GM19372 (cell line): ENCODE measurements at regions not wholly inside any gene's neighbourhood (a gene's known extent, or its start where the extent isn't known, plus 50 kb on each side); places are given as distances from the start of the nearest gene placed in this dataset.

Experiments
- ATAC-seq: cut with Tn5 transposase; IDR thresholded peaks from one replicate; pipeline ENCODE4 v1.9.1; 2021; ENCODE audit warnings: mild to moderate bottlenecking, low read depth, moderate library complexity; ENCODE audit not compliant: unreplicated experiment

DNA sequence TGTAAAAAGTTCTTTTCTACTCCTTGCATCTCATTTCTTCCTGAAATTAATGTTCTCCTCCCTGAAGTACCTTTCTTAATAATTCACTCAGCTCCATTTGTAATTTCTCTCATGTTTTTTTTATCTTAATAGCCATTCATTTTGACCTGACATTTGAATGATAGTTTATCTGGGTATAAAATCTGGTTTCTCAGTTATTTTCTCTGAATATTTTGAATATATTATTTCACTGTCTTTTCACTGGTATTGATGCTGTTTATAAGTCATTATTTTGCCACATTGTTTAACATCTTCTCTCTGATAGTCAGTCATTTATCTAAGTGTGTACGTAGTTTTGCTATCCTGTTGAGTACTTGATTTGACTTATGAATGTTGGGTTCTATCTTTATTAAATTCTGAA is 68.8 kb upstream of the ARHGAP18 start:
- ATAC-seq = no peak

DNA sequence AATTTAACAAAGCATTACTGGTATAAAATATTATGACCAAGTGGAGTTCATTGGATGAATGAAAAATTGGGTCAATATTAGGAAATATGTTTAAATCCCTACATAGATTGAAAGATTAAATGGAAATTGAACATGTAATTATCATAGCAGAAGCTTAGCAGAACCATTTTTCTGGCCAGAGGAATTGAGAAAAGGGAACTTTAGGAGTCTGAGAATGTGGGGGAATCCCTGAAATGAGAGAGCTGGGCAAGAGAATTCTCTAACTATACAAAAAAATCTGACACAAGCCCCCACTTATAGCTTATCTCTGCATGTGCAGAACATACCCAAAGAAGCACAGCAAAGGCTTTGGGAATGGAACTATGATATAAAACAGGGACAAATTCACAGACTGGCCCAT is 67.4 kb upstream of the ARHGAP18 start:
- ATAC-seq = no peak

DNA sequence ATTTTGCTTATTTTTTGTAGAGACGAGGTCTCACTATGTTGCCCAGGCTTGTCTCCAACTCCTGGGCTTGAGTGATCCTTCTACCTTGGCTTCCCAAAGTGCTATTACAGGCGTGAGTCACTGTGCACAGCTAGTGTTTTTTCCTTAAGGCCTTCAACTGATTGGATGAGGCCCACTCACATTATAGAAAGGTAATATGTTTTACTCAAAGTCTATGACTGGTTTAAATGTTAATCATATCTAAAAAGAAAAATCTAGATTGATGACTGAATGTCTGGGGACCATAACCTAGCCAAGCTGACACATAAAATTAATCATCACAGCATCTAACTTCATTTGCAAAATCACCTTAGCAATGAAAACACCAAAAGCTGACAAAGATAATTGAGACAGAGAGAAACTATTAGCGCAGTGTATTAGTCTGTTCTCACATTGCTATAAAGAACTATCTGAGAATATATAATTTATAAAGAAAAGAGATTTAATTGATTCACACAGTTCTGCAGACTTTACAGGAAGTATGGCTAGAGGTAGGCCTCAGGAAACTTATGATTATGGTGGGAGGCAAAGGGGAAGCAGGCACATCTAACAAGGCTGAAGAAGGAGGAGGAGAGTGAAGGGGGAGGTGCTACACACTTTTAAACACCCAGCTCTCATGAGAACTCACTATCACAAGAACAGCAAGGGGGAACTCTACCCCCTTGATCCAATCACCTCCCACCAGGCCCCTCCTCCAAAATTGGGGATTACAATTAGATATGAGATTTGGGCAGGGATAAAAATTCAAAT is 66.8 kb upstream of the ARHGAP18 start:
- no peak for ATAC-seq

DNA sequence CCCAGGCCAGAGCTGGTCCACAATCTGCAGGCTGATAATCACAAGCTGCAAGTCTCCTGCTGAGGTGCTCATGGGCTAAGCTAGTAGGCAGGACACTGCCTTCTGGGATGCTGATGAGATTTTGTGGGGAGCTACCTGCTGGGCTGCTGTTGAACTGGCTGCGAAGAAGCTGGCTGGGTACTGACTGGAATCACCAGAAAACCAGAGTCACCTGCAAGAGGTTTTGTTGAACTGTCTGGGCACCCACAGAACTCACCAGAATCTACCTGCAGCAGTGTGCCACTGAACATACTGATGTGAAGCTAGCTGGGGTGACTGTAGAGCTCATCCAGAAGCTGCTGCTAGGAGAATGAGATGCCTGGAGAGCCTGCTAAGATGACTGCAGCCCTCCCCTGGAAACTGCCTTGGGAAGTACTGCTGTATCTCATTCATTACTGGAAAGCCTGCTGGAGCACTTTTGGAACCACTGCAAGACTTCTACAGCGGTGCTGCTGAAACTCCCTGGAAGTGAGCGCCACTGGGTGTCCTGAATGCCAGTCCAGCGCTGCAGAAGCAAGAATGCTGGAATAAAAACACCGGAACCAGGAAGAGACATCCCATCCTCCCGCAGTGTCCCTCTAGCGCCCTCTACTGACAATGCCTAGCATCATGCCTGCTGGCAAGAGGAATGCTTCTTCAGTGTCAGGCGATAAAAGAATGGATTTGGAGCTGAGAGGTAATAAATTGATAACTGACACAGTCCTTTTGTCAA is 64.9 kb upstream of the ARHGAP18 start:
- no peak for ATAC-seq

DNA sequence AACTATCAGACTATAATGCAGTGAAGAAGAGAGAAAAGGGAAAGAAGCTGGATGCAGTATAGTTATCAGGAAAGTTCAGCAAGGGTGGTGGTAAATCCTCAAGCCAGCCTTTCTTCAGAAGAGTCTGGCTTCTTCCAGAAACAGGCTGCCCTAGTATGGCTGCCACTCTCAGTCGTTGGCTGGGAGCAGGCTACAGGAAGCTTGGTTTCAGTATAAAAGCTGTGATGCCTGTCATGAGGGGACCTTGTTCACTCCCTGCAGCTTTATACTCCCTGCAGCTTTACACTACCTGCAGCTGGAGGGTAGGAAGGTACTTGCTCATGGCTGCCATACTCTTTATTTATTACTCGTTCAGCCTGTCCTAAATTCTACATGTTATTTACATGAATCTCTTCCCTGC is 63.3 kb upstream of the ARHGAP18 start:
- no peak for ATAC-seq

DNA sequence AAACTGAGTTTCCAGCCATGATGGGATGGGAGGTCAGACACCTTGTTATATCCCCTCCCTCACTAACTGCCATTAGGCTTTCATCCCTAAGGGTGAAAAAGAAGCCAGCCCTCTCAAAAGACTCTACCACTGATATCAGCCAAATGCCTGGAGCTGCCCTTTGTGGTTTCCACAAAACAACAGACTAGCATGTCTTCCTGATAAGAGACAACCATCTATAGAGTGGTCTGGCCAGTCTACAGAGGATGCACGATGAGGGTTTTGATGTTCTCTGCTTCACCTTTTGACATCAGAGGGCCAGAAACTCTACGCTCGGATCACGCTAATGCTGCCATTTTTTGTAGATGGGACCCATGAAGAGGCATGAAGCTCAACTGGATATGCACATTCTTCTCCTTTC is 61.7 kb upstream of the ARHGAP18 start:
- no peak for ATAC-seq

DNA sequence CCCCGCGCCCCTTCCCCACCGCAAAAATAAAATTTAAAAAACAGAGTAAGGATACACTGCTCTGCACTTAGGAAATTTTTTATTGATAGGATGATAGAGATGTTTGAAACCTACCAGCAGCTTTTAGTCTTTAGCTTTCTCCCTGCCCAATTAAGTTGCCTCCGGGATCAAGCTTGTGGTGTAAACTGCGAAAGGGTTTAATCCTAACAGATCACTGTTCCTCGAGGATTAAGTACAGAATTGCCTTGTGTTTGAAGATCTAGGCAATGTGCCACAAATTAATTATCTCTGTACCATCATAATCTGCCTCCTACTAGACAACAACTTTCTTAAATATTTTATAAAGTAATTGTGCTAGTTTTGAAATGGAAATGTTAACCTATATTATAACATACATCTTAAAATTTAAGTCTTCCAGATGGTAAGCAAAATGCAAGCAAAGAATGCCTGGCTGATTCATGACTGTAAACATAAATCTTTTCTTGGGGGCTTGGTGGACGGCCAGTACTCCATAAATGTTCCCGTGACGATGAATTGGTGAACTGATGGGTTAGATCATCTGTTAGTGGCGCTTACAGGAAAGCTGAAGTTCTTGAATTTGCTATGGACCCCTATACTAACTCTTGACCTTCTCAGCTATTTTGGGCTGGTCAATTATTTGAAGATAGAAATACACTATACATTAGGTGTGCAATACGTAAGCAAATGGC is 58.0 kb upstream of the ARHGAP18 start:
- ATAC-seq = no peak

DNA sequence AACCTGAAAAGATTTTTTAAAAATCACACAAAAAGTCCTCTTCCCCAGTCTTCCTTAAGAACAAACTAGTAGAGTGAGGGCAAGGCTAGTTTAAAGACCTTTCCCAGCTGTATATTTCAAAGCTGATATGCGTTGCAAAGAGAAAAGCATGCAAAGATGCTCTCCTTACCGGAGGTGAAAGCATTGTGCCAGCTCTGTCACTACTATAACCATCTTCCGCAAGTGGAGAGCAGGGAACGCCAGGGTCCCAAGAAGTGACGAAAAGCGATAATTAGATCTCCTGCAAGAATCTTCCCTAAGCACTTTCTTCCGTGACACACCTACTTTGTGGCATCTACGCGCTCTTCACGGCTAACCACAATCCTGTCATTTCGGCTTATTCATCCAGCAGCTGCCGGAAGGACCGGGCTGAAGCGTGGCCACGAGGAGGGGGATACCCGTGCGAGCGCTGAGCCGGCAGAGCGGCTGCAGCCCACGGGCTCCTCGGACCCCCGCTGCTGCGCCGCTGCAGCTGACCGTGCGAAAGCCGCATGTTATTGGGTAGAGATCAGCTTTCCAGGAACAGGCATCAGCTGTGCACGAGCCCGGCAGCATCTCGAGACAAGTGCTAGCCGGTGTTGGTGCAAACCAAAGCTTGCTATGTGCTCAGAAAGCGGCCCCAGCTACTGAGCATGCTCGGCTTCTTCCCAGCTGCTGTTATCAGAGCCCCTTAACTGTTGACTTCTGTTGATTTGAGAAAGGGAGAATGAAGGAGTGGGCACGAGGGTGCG is 57.2 kb upstream of the ARHGAP18 start:
- ATAC-seq = peak; percentile 86

DNA sequence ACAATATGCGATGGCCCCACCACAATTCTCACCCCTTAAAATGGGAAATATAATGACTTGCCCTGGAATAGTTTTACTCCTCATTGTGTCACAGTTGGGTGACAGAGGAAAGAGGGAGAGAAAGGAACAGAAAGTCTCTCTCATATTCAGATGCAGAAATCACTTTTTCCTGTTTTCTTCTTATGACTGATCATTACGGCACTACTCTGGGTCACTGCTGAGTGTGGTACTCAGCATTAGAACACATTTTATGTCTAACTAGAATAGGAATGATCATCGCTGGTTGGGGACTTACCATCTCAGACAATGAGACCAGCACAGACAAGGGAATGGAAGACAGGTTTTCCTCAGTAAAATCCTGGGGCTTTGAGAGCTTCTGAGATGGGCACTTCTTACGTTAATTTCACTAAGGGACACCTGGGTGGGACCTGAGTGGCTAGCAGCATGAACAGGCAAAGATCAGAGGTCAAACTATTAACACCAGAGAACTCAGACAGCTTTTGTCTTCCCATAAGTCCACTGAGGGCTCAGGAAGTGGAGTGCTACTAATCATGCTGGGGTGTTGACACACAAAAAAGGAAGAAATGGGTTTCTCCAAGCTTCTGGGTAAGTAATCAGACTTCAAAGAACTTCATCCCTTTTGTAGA is 54.9 kb upstream of the ARHGAP18 start:
- ATAC-seq = no peak

DNA sequence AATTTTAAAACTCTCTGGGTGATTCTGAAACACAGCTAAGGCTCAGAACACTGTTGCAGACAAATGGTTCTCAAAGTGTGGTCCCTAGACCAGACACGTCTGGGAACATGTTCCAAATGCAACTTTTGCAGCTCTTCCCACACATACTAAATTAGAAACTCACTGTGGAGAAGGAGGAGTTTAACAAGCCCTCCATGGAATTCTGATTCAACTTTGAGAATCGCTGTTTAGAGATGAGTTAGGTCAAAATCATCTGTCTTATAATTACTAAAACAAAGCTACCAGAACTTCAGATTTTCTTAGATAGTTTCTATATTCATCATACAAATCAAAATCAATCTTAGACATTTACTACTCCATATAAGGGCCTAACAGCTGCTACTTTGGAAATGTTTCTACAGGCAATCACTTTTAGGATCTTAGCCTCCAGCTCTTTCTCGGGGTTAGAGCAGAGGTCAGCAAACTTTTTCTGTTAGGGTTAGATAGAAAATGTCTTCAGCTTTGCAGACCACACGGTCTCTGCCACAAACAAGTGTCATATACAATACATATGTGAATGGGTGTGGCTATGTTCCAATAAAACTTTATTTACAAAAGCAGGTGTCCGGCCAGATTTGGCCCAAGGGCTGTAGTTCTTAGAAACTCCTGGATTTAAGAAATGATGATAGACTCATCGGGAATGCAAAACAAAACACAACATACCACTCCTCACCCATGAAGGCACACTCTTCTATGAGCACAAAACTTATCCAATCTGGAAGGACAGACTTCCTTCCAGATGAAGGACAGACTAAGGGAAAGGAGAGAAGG is 50.0 kb upstream of the ARHGAP18 start:
- ATAC-seq = no peak
